ENCODE measurements at regions not wholly inside any gene's neighbourhood (a gene's known extent, or its start where the extent isn't known, plus 50 kb on each side); places are given as distances from the start of the nearest gene placed in this dataset.

DNA sequence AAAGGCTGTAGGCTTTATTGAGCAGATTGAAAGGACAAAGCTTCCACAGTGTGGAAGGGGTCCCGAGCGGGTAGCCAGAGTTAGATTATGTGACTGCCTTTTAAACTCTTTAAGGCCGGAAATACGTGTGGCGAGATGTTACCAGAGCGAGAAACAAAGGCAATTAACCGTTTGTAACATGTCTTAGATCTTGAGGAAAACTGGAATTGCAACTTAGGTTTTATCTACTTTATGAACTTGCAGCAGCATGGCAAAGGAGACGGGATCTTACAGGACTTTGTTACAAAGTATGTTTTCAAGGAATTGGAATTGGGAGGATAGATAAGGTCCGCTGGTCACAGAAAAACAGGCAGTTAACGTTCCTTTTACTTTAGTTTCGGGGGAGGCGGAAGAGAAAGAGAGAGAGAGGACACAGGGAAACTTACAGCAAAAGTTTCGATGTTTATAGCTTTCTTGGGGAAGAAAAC lies 594.7 kb upstream of the ADGRB3 start:
- Histone ChIP-seq H3K4me3 (peak overlapping the region; percentile 40), H3K27me3 (replicated peaks; ENCODE audit: insufficient read depth) (no peaks in the 10 kb centered on the region), H3K27ac (no peak overlapping the region), H3K36me3 (no peaks in the 10 kb centered on the region), H3K4me1 (ENCODE audit: control insufficient read depth in 1 of 2, low read depth in 2 of 2) (no peaks in the 10 kb centered on the region), H3K9me3 (no peaks in the 10 kb centered on the region)
- no peak for DNase-seq (ENCODE audit: low spot score)
- no peak for ATAC-seq (ENCODE audit: insufficient number of reproducible peaks, low FRiP score, low read depth)
- TF ChIP-seq CTCF (IDR thresholded peaks at IDR 0.05) = no peak

GRCh38 chr6:68039641-68040311 lies 595.3 kb upstream of the ADGRB3 start:
- Histone ChIP-seq H3K27ac (no peak overlapping the region), H3K4me3 (peak overlapping the region; percentile 40), H3K36me3 (no peaks in the 10 kb centered on the region), H3K4me1 (ENCODE audit: control insufficient read depth in 1 of 2, low read depth in 2 of 2) (no peaks in the 10 kb centered on the region), H3K27me3 (replicated peaks; ENCODE audit: insufficient read depth) (no peaks in the 10 kb centered on the region), H3K9me3 (no peaks in the 10 kb centered on the region)
- TF ChIP-seq CTCF (IDR thresholded peaks at IDR 0.05) = no peak
- DNase-seq (ENCODE audit: low spot score) (no peak), ATAC-seq (ENCODE audit: insufficient number of reproducible peaks, low FRiP score, low read depth) (no peak)

DNA sequence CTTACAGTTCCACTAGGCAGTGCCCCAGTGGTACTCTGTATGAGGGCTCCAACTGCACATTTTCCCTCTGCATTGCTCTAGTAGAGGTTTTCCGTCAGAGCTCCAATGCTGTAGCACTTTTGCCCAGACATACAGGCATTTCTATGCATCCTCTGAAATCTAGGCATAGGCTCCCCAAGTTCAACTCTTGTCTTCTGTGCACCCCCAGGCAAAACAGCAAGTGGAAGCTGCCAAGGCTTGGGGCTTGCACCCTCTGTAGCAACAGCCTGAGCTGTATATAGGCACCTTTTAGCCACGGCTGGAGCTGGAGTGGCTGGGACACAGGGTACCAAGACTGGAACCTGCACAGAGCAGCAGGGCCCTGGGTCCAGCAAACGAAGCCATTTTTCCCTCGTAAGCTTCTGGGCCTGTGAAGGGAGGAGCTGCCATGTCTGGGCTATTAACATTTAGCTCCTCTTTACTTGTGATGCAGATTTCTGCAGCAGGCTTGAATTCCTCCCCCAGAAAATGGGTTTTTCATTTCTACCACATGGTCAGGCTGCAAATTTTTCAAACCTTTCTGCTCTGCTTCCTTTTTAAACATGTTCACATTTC lies 596.2 kb upstream of the ADGRB3 start:
- Histone ChIP-seq H3K27ac (no peak overlapping the region), H3K4me3 (no peak overlapping the region), H3K4me1 (ENCODE audit: control insufficient read depth in 1 of 2, low read depth in 2 of 2) (no peaks in the 10 kb centered on the region), H3K9me3 (no peaks in the 10 kb centered on the region), H3K36me3 (no peaks in the 10 kb centered on the region), H3K27me3 (replicated peaks; ENCODE audit: insufficient read depth) (no peaks in the 10 kb centered on the region)
- TF ChIP-seq CTCF (IDR thresholded peaks at IDR 0.05) = no peak
- DNase-seq (ENCODE audit: low spot score) (no peak), ATAC-seq (ENCODE audit: insufficient number of reproducible peaks, low FRiP score, low read depth) (no peak)

DNA sequence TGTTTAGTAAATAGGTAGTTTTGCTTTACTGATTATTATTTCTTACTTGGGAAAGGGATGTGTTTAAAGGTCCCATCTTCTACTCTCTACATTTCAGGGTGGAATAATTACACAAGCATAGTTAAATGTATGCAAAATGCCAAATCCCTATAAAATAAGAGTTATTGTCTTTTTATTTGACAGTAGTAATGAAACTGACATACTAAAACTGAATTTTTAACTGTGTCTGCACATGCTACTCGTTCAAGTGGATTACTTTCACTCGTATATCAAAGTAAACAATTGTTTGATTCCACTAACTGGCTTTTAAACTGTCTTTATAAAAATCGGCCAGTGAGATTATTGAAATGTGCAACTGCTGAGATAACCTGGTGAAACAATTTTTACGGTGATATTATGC lies 602.9 kb upstream of the ADGRB3 start:
- no peaks in the 10 kb centered on the region for H3K9me3 ChIP-seq
- DNase-seq (ENCODE audit: low spot score) = no peak
- H3K4me3 ChIP-seq = no peak overlapping the region
- no peaks in the 10 kb centered on the region for H3K36me3 ChIP-seq
- H3K27ac ChIP-seq = no peak overlapping the region
- ATAC-seq (ENCODE audit: insufficient number of reproducible peaks, low FRiP score, low read depth) = no peak
- TF ChIP-seq CTCF (IDR thresholded peaks at IDR 0.05) = no peak
- no peaks in the 10 kb centered on the region for H3K27me3 ChIP-seq (replicated peaks; ENCODE audit: insufficient read depth)
- no peaks in the 10 kb centered on the region for H3K4me1 ChIP-seq (ENCODE audit: control insufficient read depth in 1 of 2, low read depth in 2 of 2)

GRCh38 chr6:68031054-68031453 lies 604.0 kb upstream of the ADGRB3 start:
- Histone ChIP-seq H3K27ac (no peak overlapping the region), H3K27me3 (replicated peaks; ENCODE audit: insufficient read depth) (no peaks in the 10 kb centered on the region), H3K36me3 (no peaks in the 10 kb centered on the region), H3K9me3 (no peaks in the 10 kb centered on the region), H3K4me1 (ENCODE audit: control insufficient read depth in 1 of 2, low read depth in 2 of 2) (no peaks in the 10 kb centered on the region), H3K4me3 (no peak overlapping the region)
- ATAC-seq (ENCODE audit: insufficient number of reproducible peaks, low FRiP score, low read depth) (no peak), DNase-seq (ENCODE audit: low spot score) (no peak)
- no peak for TF ChIP-seq CTCF (IDR thresholded peaks at IDR 0.05)

Measured in thoracic aorta (tissue), 2 donors.